ENCODE measurements at regions not wholly inside any gene's neighbourhood (a gene's known extent, or its start where the extent isn't known, plus 50 kb on each side); places are given as distances from the start of the nearest gene placed in this dataset.
"Not testable (repeated sequence)": the region's sequence is repeated elsewhere in the genome, so short reads cannot be mapped to it uniquely, and the experiment has no call there.

DNA sequence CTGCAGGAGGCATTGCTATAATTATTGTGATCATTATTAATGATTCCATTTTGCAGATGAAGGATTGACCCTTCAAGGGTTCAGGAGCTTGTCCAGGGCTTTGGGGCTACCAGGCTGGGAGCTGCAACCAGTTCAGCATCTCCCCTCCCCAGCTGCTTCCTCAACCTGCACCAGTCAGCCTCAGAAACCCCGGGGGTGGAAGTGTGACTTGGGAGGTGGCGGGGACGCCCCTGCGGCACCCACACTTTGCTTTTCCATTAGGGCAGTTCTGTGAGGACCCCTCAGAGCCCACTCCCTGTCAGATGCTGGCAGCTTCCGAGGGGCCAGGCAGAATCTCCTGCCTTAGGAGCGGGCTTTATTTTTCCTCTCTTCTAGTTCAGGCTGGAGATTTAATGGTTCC, 85.6 kb downstream of the OLFM1 start:
- no peak for DNase-seq (ENCODE audit: low spot score)

DNA sequence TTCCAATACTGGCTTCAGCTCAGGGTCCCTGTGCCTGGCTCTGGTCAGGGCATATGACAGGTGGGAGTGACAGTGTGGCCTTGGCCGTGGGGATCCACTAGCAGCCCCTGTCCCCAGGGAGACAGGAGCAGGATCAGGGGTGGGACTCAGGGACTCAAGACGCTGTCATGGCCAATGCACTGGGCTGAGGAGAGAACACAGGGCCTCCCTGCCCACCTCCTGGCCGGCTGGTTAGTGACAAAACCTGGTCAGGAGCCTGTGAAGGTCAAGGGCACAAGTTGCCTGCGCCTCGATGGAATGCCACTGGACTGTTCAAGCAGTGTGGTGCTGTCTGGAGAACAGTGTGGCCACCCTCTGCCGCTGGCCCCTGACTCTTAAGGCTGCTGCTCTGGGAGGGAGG, 86.8 kb downstream of the OLFM1 start:
- no peak for DNase-seq (ENCODE audit: low spot score)

DNA sequence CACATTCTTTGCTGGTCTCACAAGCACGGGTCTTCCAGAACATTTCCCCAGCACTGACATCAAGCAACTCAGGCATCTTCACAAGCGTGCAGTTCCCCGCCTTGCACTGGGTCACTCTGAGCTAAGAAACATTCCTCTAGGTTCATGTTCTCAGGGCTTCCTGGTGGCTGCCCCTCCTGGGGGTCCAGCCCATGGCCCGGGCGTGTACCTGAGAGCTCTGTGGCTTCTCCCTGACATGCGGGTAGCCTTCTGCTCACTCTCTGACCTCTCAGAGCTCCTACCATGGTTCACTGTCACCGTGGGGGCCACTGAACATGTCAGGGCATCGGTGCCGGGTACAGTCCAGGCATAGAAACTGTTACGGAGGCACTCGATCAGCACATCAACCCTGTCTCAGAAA, 87.5 kb downstream of the OLFM1 start:
- no peak for DNase-seq (ENCODE audit: low spot score)

DNA sequence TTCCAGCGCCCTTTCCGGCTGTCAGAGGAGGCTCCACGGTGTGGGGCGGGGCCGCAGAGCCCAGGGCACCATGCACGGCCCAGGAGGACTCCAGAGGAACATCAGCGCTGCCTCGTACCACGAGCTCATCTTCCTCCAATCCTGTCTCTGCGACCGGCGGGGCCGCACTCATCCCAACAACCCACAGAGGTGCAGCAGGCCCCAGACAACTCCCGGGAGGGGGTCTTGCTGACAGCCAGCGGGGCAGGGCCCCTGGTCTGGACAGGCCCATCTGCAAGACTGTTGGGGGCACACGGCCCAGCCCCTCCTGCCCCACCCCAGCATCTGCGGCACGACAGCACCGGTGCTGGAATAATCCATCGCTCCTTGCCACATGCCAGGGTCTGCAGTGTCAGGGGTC, 88.8 kb downstream of the OLFM1 start:
- no peak for DNase-seq (ENCODE audit: low spot score)

DNA sequence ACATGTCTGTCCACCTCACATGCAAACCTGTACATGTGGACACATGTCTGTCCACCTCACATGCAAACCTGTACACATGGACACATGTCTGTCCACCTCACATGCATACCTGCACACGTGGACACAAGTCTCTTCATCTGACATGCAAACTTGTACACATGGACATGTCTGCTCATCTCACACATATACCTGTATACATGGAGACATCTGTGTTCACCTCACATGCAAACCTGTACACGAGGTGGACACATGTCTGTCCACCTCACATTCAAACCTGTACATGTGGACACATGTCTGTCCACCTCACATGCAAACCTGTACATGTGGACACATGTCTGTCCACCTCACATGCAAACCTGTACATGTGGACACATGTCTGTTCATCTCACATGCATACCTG, 90.1 kb downstream of the OLFM1 start:
- not testable (repeated sequence) for DNase-seq (ENCODE audit: low spot score)

DNA sequence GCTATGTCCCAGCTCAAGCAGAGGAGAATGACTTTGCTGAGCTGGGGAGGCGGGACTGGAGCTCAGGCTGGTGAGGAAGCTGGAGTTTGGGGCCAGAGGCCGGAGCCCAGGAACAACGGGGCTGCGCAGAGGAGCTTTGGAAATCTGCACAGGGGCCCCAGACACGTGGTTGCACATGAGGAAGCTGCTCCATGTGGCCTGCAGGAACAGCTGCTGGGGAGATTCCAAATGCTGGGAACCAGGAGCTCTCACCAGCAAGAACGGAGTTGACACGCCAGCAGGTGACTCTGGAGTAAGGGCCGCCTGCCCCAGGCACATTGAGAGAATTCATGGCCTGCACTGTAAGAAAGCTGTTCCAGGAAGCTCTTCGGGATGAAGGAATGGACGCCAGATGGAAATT, 91.0 kb downstream of the OLFM1 start:
- no peak for DNase-seq (ENCODE audit: low spot score)

DNA sequence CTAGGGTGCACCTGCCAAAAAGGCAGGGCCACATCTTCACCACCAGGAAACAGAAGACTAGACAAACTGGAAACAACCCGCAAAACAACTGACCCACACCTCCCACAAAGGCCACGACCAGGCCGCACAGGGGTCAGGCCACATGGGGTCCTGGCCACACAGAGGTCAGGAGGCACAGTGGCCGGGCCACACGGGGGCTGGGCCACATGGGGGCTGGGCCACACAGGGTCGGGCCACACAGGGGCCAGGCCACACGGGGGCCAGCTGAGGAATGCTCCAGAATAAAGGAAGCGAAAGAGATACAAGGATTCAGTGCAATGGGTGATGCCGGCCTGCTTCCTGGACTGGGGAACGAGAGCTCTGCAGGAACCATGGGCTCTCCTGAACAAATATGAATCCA, 91.6 kb downstream of the OLFM1 start:
- DNase-seq (ENCODE audit: low spot score) = no peak

DNA sequence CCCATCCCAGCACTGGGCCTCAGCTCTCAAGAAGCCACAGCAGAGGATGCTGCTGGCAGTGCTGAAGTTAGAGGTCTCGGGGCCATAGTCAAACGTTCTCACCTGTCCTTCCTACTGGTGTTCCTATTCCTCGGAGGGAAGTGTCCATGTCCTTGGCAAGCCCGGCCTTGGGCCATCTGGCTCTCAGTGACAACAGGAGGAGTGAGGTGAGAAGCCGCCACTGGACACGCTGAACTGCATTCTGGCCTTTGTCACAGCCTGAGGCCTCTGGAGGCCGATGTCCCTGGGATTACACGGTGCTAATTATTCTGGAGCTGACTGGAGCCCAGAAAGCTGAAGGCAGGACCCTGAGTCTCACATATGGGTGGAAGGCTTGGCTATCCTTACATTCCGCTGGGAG, 92.5 kb downstream of the OLFM1 start:
- DNase-seq (ENCODE audit: low spot score) = no peak

DNA sequence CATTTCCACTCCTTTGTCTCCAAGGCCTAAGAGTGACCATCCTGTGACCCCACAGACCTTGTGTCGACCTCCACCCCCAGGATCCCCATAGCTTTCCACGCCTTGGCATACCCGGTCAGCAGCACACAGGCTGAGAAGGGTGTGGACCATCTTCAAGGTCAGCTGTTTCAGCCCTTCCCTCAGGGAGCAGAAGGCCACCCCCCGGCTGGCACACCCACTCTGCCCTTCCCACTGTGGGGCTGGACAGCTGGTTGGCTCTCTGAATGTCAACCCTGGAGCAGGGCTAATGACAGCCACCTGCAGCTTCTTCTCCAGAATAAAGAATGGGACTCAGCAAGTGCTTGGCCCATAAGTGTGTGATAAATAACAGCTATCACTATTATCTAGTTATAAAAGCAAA, 93.1 kb downstream of the OLFM1 start:
- DNase-seq (ENCODE audit: low spot score) = no peak

DNA sequence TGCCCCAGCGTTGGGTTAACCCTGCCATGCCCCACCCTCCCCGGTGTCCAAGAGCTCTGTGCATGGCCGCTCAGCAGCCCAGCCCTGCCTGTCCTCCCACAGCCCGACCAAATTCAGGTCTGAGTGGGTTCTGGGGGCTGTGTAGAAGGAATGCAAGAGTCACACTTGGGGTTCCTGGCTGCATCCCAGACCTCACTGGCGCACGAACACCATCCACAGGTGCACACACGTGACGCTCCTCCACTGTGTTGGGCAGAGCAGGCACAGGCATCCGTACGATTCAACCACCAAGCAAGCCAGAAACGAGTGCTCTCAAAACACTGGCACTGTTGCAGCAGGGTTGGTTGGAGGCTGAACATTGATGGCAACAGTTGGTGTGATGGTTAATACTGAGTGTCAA, 93.9 kb downstream of the OLFM1 start:
- DNase-seq (ENCODE audit: low spot score) = no peak

DNA sequence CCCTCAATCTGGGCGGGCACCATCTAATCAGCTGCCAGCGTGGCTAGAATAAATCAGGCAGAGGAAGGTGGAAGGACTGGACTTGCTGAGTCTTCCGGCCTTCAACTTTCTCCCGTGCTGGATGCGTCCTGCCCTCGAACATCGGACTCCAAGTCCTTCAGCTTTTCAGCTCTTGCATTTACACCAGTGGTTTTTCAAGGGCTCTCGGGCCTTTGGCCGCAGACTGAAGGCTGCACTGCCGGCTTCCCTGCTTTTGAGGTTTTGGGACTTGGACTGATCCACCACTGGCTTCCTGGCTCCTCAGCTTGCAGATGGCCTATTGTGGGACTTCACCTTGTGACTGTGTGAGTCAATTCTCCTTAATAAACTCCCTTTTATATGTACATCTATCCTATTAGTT, 94.4 kb downstream of the OLFM1 start:
- not testable (repeated sequence) for DNase-seq (ENCODE audit: low spot score)

DNA sequence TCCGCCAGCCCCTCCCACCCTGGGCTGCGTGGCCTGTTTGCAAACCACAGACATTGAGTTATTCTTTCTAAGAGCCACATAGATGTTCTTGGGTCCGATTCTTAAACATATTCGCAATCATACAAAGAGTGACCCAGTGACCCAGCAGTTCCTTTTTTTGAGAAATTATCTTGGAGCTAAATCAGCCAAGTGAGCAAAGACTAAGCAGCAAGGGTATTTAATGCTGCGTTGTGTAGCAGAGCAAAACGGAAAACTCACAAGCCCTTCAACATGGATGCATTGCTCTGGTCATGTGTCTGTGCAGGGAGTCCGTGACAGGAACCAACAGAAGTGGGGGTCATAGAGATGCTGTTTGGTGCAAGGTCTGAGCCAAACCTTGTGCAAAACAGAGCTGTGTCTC, 95.6 kb downstream of the OLFM1 start:
- DNase-seq (ENCODE audit: low spot score) = no peak

DNA sequence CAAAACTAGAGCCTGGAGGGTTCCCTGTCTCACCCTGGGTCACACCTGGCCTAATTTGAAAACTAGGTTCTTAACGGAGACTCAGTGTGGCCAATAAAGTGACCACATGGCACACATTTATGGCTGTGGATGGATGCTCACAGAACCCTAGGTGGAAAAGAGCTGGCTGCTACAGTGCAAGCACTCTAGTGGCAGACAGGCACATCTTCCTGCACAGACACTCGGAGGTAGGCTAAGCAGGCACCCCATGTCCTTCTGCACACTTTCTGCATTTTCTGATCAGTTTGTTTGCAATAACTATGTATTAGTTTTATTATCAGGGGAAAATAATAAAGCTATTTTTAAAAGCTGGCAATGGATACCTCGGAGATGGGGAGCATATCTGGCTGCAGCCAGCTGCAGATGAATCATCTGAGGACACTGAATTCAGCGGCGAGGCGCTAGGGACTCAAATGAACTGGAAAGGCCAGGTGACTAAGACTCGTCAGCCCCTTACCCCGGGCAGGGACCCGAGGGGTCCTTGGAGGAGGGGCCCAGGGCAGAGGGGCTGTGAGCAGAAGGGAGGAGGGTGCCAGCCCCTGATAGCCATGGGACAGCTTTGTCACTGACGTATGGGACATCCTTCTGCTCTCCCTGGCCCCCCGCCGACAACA, 96.2 kb downstream of the OLFM1 start:
- no peak for DNase-seq (ENCODE audit: low spot score)

DNA sequence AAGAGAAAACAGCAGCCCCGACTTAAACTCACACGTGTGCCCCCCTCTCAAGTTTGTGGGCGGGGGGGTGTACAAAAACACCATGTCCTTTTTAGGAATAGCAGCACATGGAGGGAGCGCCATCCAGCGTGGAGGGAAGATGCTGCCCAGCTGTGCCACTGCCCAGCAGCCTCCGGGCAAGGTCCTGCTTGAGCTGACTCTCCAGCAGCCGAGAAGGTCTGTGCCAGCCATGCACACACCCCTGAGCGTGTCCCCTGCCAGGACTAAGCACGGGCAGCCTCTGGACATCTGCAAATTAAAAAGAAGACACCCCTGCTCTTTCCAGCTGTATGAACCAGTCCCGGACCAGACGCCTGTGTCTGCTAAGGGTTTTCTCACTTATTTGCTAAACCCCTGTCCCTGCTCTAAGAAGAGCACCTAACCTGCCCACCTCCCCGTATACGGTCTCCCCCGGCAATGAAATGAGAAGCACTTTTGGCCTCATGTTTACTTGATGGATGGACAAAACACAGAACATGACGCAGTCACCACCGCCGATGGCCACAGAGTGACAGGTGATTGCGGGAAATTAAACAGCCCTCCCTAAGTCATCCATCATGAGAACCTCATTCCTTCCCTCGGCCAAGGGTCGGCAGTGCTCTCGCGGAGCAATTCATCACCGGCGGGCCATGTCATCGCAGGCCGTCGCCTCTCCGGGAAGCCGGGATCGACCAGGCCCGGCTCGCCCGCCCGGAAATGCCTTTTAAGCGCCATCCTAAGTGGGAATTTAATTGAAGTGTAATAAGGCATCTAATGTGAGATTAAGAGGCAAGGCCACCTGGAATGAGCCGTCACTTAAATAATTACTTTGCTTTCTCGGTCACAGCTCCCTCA, 96.9 kb downstream of the OLFM1 start:
- DNase-seq (ENCODE audit: low spot score) = no peak

DNA sequence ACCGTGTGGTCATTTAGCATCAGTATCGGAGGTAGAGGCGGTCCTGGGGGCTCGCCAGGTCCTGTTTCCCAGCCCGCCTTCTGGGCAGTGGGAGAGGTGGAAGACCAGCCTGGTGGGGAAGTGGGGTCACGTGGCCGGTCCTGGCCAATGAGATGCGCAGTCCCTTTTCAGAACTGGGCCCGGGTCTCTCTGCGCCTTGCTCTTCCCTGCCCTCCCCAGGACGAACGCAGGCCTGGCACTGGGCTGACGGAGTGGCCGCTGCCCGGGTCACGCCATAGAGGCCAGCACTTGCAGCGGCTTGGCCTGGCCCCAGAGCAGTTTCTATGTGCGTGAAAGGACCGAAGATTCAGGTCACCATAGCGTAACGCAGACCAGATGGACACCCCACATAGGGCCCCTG, 97.6 kb downstream of the OLFM1 start:
- no peak for DNase-seq (ENCODE audit: low spot score)

DNA sequence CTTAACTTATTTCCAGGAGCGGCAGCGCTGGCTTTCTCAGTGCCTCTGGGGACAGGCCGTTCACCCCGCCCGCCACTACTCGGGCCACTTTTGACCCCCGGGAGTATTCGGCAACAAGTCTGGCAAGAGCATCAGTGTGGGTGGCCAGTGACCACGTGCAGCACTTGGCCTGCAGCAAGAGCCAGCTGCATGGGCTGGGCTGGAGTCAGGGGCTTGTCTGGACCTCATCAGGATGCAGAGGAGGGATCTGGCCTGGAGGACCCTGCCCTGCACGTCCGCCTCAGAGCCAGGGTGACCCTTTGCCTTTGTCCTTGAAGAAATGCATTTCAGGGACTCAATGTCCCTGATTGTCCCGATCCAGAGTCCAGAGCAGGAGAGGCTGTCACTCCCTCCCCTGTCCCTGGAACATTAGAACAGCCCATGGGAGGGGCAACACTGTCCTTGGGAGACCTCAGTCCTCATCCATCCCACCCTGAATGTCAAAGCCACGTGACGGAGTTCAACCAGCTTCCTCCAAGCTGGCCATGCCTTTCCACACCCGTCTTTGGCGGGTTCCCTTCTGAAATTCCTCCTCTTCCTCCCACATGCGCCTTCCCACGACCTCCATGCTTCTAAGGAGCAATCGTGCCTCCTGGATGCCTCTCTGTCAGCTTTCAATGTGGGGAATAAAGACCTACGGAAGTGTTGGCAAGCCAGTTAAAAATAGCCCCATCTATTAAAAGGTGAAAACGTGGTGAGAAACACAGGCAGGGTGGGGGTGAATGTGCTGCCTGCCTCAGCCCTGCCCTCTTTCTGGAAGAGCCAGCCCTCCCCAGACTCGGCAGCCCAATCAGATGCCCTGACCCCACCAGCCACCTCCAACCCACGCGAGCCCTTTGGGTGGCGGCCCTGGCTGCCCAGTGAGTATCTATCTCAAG, 99.0 kb downstream of the OLFM1 start:
- no peak for DNase-seq (ENCODE audit: low spot score)

DNA sequence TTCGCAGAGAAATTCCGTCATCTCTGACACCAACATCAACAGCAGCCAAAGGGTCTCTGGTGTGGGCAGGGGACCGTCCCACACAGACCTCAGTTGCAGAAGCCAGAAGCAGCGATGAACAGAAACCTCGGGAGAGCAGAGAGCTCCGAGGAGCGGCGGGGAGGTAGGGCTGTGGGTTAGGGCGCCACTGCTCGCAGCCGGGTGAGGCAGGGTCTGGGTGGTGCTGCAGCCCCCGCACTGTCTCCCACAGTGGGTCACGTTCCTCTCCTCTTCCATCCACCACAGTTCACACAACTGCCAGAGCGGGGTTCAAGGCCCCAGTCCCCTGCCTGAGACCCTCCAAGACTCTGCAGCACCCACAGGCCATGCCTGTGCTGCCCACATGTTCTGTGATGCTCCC, 99.9 kb downstream of the OLFM1 start:
- no peak for DNase-seq (ENCODE audit: low spot score)

DNA sequence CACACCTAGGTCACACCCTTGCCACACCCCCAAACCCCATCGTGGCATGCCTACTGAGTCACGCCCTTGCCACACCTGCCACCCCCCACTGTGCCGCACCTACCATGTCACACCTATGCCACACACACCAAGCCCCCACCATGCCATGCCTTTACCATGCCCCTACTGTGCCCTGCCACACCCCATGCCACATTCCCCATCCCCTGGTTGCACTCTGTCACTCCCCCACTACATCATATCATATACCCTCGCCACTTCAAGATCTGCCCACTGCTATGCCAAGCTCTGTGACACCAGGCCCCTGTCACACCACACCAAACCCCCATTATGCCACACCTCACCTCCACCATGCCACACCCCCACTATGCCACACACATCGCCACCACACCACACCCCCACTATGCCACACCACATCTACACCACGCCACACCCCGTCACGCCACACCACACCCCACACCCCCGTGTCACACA, 101.2 kb downstream of the OLFM1 start:
- no peak for DNase-seq (ENCODE audit: low spot score)

DNA sequence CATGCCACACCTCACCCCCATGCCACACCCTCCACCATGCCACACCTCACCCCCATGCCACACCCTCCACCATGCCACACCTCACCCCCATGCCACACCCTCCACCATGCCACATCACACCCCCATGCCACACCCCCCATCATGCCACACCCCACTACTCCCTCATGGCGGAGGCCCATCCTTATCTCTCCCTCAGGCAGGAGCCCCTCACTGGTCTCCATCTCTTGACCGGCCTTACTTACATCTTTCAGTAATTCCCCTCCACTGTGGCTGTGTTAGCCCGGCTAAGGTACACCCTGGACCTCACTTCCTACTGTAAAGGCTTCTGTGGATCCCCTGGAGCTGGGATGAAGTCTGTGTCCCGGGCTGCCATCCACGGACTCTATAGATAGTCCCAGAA, 102.0 kb downstream of the OLFM1 start:
- no peak for DNase-seq (ENCODE audit: low spot score)

DNA sequence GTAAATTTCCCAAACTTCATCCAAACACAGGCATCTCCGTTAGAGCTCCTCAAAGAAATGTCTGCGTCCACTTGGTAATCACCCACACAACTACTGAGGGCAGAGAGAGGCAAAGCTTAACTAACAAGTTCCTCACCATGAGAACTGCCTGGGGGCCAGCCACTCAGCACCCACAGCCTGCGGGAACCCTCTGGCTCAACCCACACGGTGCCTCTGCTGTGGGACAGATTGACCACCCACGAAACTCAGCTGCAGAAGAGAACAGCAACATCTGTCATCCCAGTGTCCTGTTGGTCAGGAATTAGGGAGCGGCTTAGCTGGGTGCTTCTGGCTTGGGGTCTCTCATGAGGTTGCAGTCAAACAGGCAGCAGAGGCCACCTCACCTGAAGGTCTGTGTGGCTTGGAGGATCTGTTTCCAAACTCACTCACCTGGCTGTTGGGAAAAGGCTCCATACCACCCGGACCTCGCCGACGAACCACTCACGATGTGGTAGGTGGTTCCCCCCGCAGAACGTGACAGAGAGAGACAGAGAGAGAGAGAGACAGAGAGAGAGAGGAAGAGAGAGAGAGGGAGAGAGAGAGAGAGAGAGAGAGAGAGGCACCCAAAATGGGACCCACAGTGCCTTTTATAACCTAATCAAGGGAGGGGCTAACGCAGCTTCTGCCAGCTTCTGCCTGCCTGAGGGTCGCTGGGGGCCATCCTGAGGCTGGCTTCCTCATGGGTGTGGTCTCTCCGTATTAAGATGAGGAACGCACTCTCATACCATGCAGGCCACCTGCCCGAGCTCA, 103.5 kb downstream of the OLFM1 start:
- DNase-seq (ENCODE audit: low spot score) = no peak

DNA sequence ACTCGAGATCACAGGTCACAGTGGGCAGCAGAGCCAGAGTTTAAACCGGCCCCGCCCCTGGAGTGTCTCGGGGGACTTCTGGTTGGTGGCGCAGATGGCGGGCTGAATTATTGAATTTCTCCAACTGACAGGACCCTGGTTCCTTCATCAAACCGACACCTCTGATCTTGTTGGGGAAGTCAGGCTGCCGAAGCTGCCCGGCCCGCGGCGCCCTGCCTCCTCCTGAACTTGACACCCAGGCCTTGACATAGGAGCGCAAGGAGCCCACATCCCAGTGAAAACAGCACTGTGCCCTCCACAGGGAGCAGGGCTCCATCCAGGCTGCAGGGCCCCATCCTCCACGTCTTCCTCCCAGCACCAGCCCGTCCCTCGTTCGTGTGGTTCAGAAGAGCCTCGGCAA, 105.2 kb downstream of the OLFM1 start:
- no peak for DNase-seq (ENCODE audit: low spot score)

DNA sequence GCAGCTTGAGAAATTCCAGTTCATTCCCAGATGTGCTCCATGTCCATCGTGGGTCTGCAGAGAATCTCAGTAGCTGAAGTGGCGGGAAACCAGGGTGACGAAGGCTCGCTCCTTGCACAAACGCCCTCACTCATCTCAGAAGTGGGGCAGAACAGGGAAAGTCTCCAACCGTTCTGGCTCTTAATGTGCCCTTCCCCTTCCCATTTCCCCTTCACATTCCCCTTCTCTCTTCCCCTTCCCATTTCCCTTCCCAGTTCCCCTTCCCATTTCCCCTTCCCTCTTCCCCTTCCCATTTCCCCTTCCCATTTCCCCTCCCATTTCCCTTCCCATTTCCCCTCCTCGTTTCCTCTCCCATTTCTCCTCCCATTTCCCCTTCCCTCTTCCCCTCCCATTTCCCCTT, 108.5 kb downstream of the OLFM1 start:
- not testable (repeated sequence) for DNase-seq (ENCODE audit: low spot score)

All from CD4-positive, alpha-beta T cell treated with Interleukin-6 at 100 ng/mL for 8 hours (primary cell).